22Rv1 (cell line): ENCODE measurements at regions not wholly inside any gene's neighbourhood (a gene's known extent, or its start where the extent isn't known, plus 50 kb on each side); places are given as distances from the start of the nearest gene placed in this dataset.

ENCODE experiments used
- H3K27ac ChIP-seq: fragments of 450-650 bp; 2 replicates; pipeline ENCODE4 v1.5.1; 2017
- CTCF ChIP-seq: fragments of 450-650 bp; IDR thresholded peaks from 2 replicates; pipeline ENCODE4 v1.5.1; 2017; ENCODE audit warnings: mild to moderate bottlenecking
- ZFX ChIP-seq: fragments of 450-650 bp; IDR thresholded peaks from 2 replicates; pipeline ENCODE4 v1.6.1; 2017; ENCODE audit warnings: antibody characterized with exemption, borderline replicate concordance

GRCh38 chr7:109497053-109497452 is 927.4 kb downstream of the DNAJB9 start:
- H3K27ac ChIP-seq = no peak overlapping the region
- TF ChIP-seq ZFX (no peak), CTCF (no peak)

GRCh38 chr7:109498131-109498530 is 928.5 kb downstream of the DNAJB9 start:
- no peak overlapping the region for H3K27ac ChIP-seq
- TF ChIP-seq ZFX (no peak), CTCF (no peak)

- TF ChIP-seq ZFX (no peak), CTCF (no peak)
- H3K27ac ChIP-seq = no peak overlapping the region
Observed at GRCh38 chr7:109503421-109503820, 933.7 kb downstream of the DNAJB9 start.

- TF ChIP-seq CTCF = no peak
- no peak for TF ChIP-seq ZFX
Observed at GRCh38 chr7:109522585-109522984, 952.9 kb downstream of the DNAJB9 start.

GRCh38 chr7:109527833-109528232 is 958.2 kb downstream of the DNAJB9 start:
- no peak overlapping the region for H3K27ac ChIP-seq
- TF ChIP-seq ZFX = no peak
- no peak for TF ChIP-seq CTCF

More at GRCh38 chr7:109522585-109522984, 952.9 kb downstream of the DNAJB9 start:
- H3K27ac ChIP-seq = no peak overlapping the region

GRCh38 chr7:109529712-109530111 is 960.0 kb downstream of the DNAJB9 start:
- H3K27ac ChIP-seq = no peak overlapping the region
- TF ChIP-seq CTCF (no peak), ZFX (no peak)

- TF ChIP-seq ZFX (no peak), CTCF (no peak)
- H3K27ac ChIP-seq = no peak overlapping the region
Observed at GRCh38 chr7:109532262-109532992, 962.8 kb downstream of the DNAJB9 start.
